Sigmoid colon (tissue), 4 donors: ENCODE measurements at regions not wholly inside any gene's neighbourhood (a gene's known extent, or its start where the extent isn't known, plus 50 kb on each side); places are given as distances from the start of the nearest gene placed in this dataset.

Source experiments
- CTCF ChIP-seq, 4 experiments: fragments of 450-650 bp in 3 of 4; fragments of 200-600 bp in 1 of 4; IDR thresholded peaks; one replicate each; pipeline ENCODE4 v1.5.1; 2016 to 2019; ENCODE audit warnings: antibody characterized with exemption in 4 of 4, mild to moderate bottlenecking in 3 of 4, moderate library complexity in 2 of 4
- EP300 ChIP-seq, 4 donors: sonication (generic); formaldehyde crosslinking; IDR thresholded peaks; one replicate each; pipeline ENCODE4 v1.6.1; 2017; ENCODE audit warnings: antibody characterized with exemption in 4 of 4
- POLR2A ChIP-seq, 2 donors: fragments of 450-650 bp; IDR thresholded peaks; one replicate each; pipeline ENCODE4 v1.6.1; 2016; ENCODE audit warnings: antibody characterized with exemption in 2 of 2, mild to moderate bottlenecking in 2 of 2, moderate library complexity in 2 of 2
- POLR2AphosphoS5 ChIP-seq, 4 donors: sonication (generic); formaldehyde crosslinking; IDR thresholded peaks; one replicate each; pipeline ENCODE4 v1.6.1; 2017; ENCODE audit warnings: antibody characterized with exemption in 4 of 4

GRCh38 chr17:6352801-6353560 is 81.9 kb downstream of the AIPL1 start:
- no peak for TF ChIP-seq CTCF (IDR thresholded peaks at IDR 0.05)
- no peak for TF ChIP-seq POLR2A (IDR thresholded peaks at IDR 0.05)
- TF ChIP-seq EP300 (IDR thresholded peaks at IDR 0.05): no peak
- no peak for TF ChIP-seq POLR2AphosphoS5 (IDR thresholded peaks at IDR 0.05)
